ENCODE measurements at regions not wholly inside any gene's neighbourhood (a gene's known extent, or its start where the extent isn't known, plus 50 kb on each side); places are given as distances from the start of the nearest gene placed in this dataset.

GRCh38 chr10:88158526-88159122 lies 295.2 kb downstream of the PTEN start:
- Histone ChIP-seq H3K4me1 (ENCODE audit: insufficient read depth, low read length, poor library complexity, severe bottlenecking) (no peaks in the 10 kb centered on the region), H3K4me3 (ENCODE audit: low read depth, low read length, poor library complexity, severe bottlenecking) (no peak overlapping the region), H3K36me3 (ENCODE audit: insufficient read depth, low read length, poor library complexity, severe bottlenecking) (no peaks in the 10 kb centered on the region), H3K27ac (ENCODE audit: low read depth, low read length, poor library complexity, severe bottlenecking) (no peak overlapping the region), H3K9me3 (ENCODE audit: low read depth, low read length, poor library complexity, severe bottlenecking) (no peaks in the 10 kb centered on the region), H3K27me3 (replicated peaks; ENCODE audit: insufficient read depth, low read depth, low read length, poor library complexity) (no peaks in the 10 kb centered on the region)
- ChIA-PET CTCF (no interaction called here), POLR2A (ENCODE audit: low non-redundant PET) (no interaction called here)
- no TSS peak for BruUV-seq (replicated peaks)
- intact Hi-C loops (cut with micrococcal nuclease; ENCODE audit: unreplicated experiment): no loop called here
- TF ChIP-seq EZH2 (IDR thresholded peaks at IDR 0.05; ENCODE audit: borderline replicate concordance, low read depth, low read length, poor library complexity, severe bottlenecking) (no peak), CTCF (conservative IDR thresholded peaks at IDR 0.05; ENCODE audit: low read depth, low read length) (no peak)
- DNase-seq (ENCODE audit: low spot score): no peak

- TF ChIP-seq CTCF (conservative IDR thresholded peaks at IDR 0.05; ENCODE audit: low read depth, low read length): no peak
- Histone ChIP-seq H3K4me3 (ENCODE audit: low read depth, low read length, poor library complexity, severe bottlenecking) (no peak overlapping the region), H3K27me3 (replicated peaks; ENCODE audit: insufficient read depth, low read depth, low read length, poor library complexity) (no peaks in the 10 kb centered on the region), H3K4me1 (ENCODE audit: insufficient read depth, low read length, poor library complexity, severe bottlenecking) (no peaks in the 10 kb centered on the region), H3K9me3 (ENCODE audit: low read depth, low read length, poor library complexity, severe bottlenecking) (no peaks in the 10 kb centered on the region), H3K27ac (ENCODE audit: low read depth, low read length, poor library complexity, severe bottlenecking) (no peak overlapping the region), H3K36me3 (ENCODE audit: insufficient read depth, low read length, poor library complexity, severe bottlenecking) (no peaks in the 10 kb centered on the region)
- ChIA-PET POLR2A (ENCODE audit: low non-redundant PET) (no interaction called here), CTCF (no interaction called here)
- BruUV-seq (replicated peaks): no TSS peak
- DNase-seq (ENCODE audit: low spot score): no peak
- intact Hi-C loops (cut with micrococcal nuclease; ENCODE audit: unreplicated experiment): no loop called here
These were observed 295.9 kb downstream of the PTEN start for GRCh38 chr10:88159127-88159829.

GRCh38 chr10:88161070-88161469 lies 297.6 kb downstream of the PTEN start:
- Histone ChIP-seq H3K4me1 (ENCODE audit: insufficient read depth, low read length, poor library complexity, severe bottlenecking) (no peaks in the 10 kb centered on the region), H3K9me3 (ENCODE audit: low read depth, low read length, poor library complexity, severe bottlenecking) (no peaks in the 10 kb centered on the region), H3K4me3 (ENCODE audit: low read depth, low read length, poor library complexity, severe bottlenecking) (no peak overlapping the region), H3K36me3 (ENCODE audit: insufficient read depth, low read length, poor library complexity, severe bottlenecking) (no peaks in the 10 kb centered on the region), H3K27ac (ENCODE audit: low read depth, low read length, poor library complexity, severe bottlenecking) (no peak overlapping the region), H3K27me3 (replicated peaks; ENCODE audit: insufficient read depth, low read depth, low read length, poor library complexity) (no peaks in the 10 kb centered on the region)
- no peak for DNase-seq (ENCODE audit: low spot score)
- intact Hi-C loops (cut with micrococcal nuclease; ENCODE audit: unreplicated experiment): no loop called here
- ChIA-PET CTCF (no interaction called here), POLR2A (ENCODE audit: low non-redundant PET) (no interaction called here)
- BruUV-seq (replicated peaks): no TSS peak
- TF ChIP-seq CTCF (conservative IDR thresholded peaks at IDR 0.05; ENCODE audit: low read depth, low read length): no peak
- TF ChIP-seq EZH2 (IDR thresholded peaks at IDR 0.05; ENCODE audit: borderline replicate concordance, low read depth, low read length, poor library complexity, severe bottlenecking): no peak

All from A673 (cell line).